ENCODE measurements at regions not wholly inside any gene's neighbourhood (a gene's known extent, or its start where the extent isn't known, plus 50 kb on each side); places are given as distances from the start of the nearest gene placed in this dataset.

- ChIA-PET POLR2A (no interaction called here), CTCF (ENCODE audit: low intra/inter-chr PET ratio) (no interaction called here)
- Histone ChIP-seq H2AFZ (ENCODE audit: low read depth, low read length) (no peak overlapping the region), H3K27ac (ENCODE audit: extremely low read depth, low read depth, low read length) (no peak overlapping the region), H3K9me3 (replicated peaks; ENCODE audit: control insufficient read depth, insufficient read depth, low read depth, low read length) (no peaks in the 10 kb centered on the region), H3K27me3 (ENCODE audit: control insufficient read depth in 2 of 2, insufficient read depth in 2 of 2, low read length in 2 of 2) (no peaks in the 10 kb centered on the region), H4K20me1 (replicated peaks; ENCODE audit: control insufficient read depth, insufficient read depth, low read length) (no peaks in the 10 kb centered on the region), H3K79me2 (ENCODE audit: control insufficient read depth, insufficient read depth, low read length) (no peaks in the 10 kb centered on the region), H3K4me3 (no peak overlapping the region), H3K4me1 (replicated peaks in 1 of 2; ENCODE audit: control insufficient read depth in 2 of 2, insufficient read depth in 2 of 2, low read length in 2 of 2) (no peaks in the 10 kb centered on the region), H3K9ac (ENCODE audit: insufficient read depth in 1 of 2, low read depth in 2 of 2, low read length in 2 of 2) (no peak overlapping the region), H3K4me2 (ENCODE audit: insufficient read depth, low read length) (no peak overlapping the region), H3K36me3 (ENCODE audit: control insufficient read depth, insufficient read depth, low read length) (no peaks in the 10 kb centered on the region), H3K9me1 (ENCODE audit: control insufficient read depth, insufficient read depth, low read length) (no peaks in the 10 kb centered on the region)
- WGBS (ENCODE audit: insufficient coverage, low coverage, missing lambda C conversion rate): 0% methylated on average over 1 of the region's 1 CpG
- DNase-seq (ENCODE audit: extremely low read depth in 1 of 4, low spot score in 3 of 4): no peak
- intact Hi-C loops (cut with micrococcal nuclease): no loop called here
- in situ Hi-C loops (cut with MboI): no loop called here
- no peak for FAIRE-seq
- BruUV-seq (replicated peaks): no TSS peak
- no peak for ATAC-seq
- TF ChIP-seq EWSR1 (IDR thresholded peaks at IDR 0.05; ENCODE audit: borderline replicate concordance, low read depth, partially characterized antibody) (no peak), MECOM (CRISPR knock-in tag; IDR thresholded peaks at IDR 0.05) (no peak), TGIF2 (CRISPR knock-in tag; IDR thresholded peaks at IDR 0.05) (no peak), PHB (CRISPR knock-in tag; IDR thresholded peaks at IDR 0.05) (no peak), ETV5 (CRISPR knock-in tag; IDR thresholded peaks at IDR 0.05; ENCODE audit: low read depth) (no peak), ZNF431 (CRISPR knock-in tag; IDR thresholded peaks at IDR 0.05) (no peak), ZBTB26 (CRISPR knock-in tag; IDR thresholded peaks at IDR 0.05) (no peak), ZNF655 (CRISPR knock-in tag; IDR thresholded peaks at IDR 0.05) (no peak), RFX1 (IDR thresholded peaks at IDR 0.05) (no peak), SIN3B (IDR thresholded peaks at IDR 0.05; ENCODE audit: low read depth) (no peak), ZNF830 (CRISPR knock-in tag; IDR thresholded peaks at IDR 0.05) (no peak)
Measured at GRCh38 chr11:109303342-109303741, 118.6 kb upstream of the C11orf87 start.
